Panc1 (cell line): ENCODE measurements at regions not wholly inside any gene's neighbourhood (a gene's known extent, or its start where the extent isn't known, plus 50 kb on each side); places are given as distances from the start of the nearest gene placed in this dataset.
"Not testable (repeated sequence)": the region's sequence is repeated elsewhere in the genome, so short reads cannot be mapped to it uniquely, and the experiment has no call there.

Source experiments
- ATAC-seq: fragments of 200-7000 bp; cut with Tn5 transposase; 2 replicates; pipeline ENCODE4 v1.9.1; 2020; ENCODE audit warnings: mild to moderate bottlenecking, moderate library complexity
- BruUV-seq: library from RNA; stranded (reverse); fragments of 400-500 nt; replicated peaks from 2 replicates; lab custom pipeline; 2021; lab: Mats Ljungman, UMichigan
- CTCF ChIA-PET: fragments of 300-600 bp; sonication (Branson Sonifier 250); formaldehyde crosslinking; loops from one replicate; lab custom pipeline; 2022; ENCODE audit warnings: antibody characterized with exemption; lab: Charles Lee
- POLR2A ChIA-PET: fragments of 300-600 bp; sonication (Branson Sonifier 250); formaldehyde crosslinking; loops from one replicate; lab custom pipeline; 2022; ENCODE audit warnings: antibody characterized with exemption; lab: Charles Lee
- DNase-seq: peaks from one replicate; pipeline ENCODE4 v3.0.0-alpha.2; 2010; ENCODE audit warnings: low read depth, low spot score
- H3K27ac ChIP-seq: 2 replicates; pipeline ENCODE4 v1.5.1; 2011; ENCODE audit warnings: mild to moderate bottlenecking, low read length, inconsistent platforms
- H3K27me3 ChIP-seq: fragments of 200-500 bp; sonication (Bioruptor generic); 2 replicates; pipeline ENCODE4 v1.6.0; 2014; ENCODE audit warnings: low read length, inconsistent platforms; ENCODE audit not compliant: control insufficient read depth, insufficient read depth
- H3K36me3 ChIP-seq: fragments of 200-500 bp; sonication (Bioruptor generic); 2 replicates; pipeline ENCODE4 v1.5.1; 2014; ENCODE audit warnings: inconsistent platforms, mild to moderate bottlenecking, low read length, moderate library complexity; ENCODE audit not compliant: control insufficient read depth, insufficient read depth
- H3K4me1 ChIP-seq: 2 replicates; pipeline ENCODE4 v1.5.1; 2011; ENCODE audit warnings: inconsistent platforms, mild to moderate bottlenecking, low read length, moderate library complexity; ENCODE audit not compliant: control insufficient read depth, insufficient read depth
- H3K4me3 ChIP-seq, 2 experiments: 2 replicates each; pipeline ENCODE4 v1.5.1; 2011 to 2012; ENCODE audit warnings: low read depth in 2 of 2, low read length in 2 of 2, mild to moderate bottlenecking in 2 of 2, inconsistent platforms in 1 of 2, moderate library complexity in 1 of 2
- H3K9me3 ChIP-seq: fragments of 200-500 bp; sonication (Bioruptor generic); 2 replicates; pipeline ENCODE4 v1.5.1; 2014; ENCODE audit warnings: low read depth, mild to moderate bottlenecking, inconsistent platforms, low read length, moderate library complexity; ENCODE audit not compliant: control insufficient read depth, insufficient read depth
- POLR2AphosphoS5 ChIP-seq: IDR thresholded peaks from 2 replicates; pipeline ENCODE4 v1.6.1; 2012; ENCODE audit warnings: mild to moderate bottlenecking, low read depth, low read length, moderate library complexity
- SIN3A ChIP-seq: IDR thresholded peaks from 2 replicates; pipeline ENCODE4 v1.6.1; 2012; ENCODE audit warnings: low read depth, mild to moderate bottlenecking, low read length, moderate library complexity, borderline replicate concordance; ENCODE audit not compliant: insufficient read depth
- TCF7L2 ChIP-seq: IDR thresholded peaks from 2 replicates; pipeline ENCODE4 v1.6.1; 2011; ENCODE audit warnings: mild to moderate bottlenecking, low read depth, low read length, inconsistent platforms
- in situ Hi-C: cut with HindIII; loops from 2 replicates; pipeline ENCODE4 v1.10.0; 2016; ENCODE audit warnings: low sequenced_read_pairs, low pct_unique_long_range_greater_than_20kb
- intact Hi-C: fragments of 100-400 bp; cut with micrococcal nuclease; formaldehyde crosslinking; loops from one replicate; pipeline ENCODE4 v1.10.0; 2022; ENCODE audit not compliant: unreplicated experiment
- TF ChIP-seq, protein P1 (sequence below): fragments of 450-650 bp; IDR thresholded peaks from 2 replicates; pipeline ENCODE4 v1.5.1; 2017; ENCODE audit warnings: mild to moderate bottlenecking
- TF ChIP-seq, protein P2 (sequence below), 2 experiments: IDR thresholded peaks; 2 replicates each; pipeline ENCODE4 v1.6.1; 2011 to 2012; ENCODE audit warnings: low read depth in 2 of 2, control low read depth in 1 of 2, low read length in 1 of 2, mild to moderate bottlenecking in 1 of 2, moderate library complexity in 1 of 2; ENCODE audit not compliant: insufficient read depth in 1 of 2

DNA sequence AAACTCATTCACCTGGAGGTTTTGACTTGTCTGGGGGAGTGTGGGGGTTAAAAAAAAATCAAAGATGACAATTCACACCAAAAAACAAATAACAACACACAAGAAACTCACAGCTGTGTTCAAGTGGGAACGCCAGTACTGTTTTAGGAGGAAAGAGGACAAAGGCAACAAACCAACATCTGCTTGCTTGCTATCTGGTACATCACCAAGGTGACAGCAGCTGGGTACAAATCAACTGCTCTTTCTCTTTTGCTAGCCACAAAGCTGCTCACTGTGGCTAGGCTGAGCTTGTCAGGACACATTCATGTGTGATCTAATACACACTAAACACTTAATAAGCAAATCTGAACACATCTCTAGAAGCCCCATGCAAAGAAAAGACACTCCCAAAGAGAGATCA is 128.0 kb upstream of the RAP1B start:
- H3K9me3 ChIP-seq, result no peaks in the 10 kb centered on the region; the same call in 1 of the 2 replicates
- ATAC-seq, result no peak
- TF ChIP-seq, protein P1, sequence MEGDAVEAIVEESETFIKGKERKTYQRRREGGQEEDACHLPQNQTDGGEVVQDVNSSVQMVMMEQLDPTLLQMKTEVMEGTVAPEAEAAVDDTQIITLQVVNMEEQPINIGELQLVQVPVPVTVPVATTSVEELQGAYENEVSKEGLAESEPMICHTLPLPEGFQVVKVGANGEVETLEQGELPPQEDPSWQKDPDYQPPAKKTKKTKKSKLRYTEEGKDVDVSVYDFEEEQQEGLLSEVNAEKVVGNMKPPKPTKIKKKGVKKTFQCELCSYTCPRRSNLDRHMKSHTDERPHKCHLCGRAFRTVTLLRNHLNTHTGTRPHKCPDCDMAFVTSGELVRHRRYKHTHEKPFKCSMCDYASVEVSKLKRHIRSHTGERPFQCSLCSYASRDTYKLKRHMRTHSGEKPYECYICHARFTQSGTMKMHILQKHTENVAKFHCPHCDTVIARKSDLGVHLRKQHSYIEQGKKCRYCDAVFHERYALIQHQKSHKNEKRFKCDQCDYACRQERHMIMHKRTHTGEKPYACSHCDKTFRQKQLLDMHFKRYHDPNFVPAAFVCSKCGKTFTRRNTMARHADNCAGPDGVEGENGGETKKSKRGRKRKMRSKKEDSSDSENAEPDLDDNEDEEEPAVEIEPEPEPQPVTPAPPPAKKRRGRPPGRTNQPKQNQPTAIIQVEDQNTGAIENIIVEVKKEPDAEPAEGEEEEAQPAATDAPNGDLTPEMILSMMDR, result no peak
- TF ChIP-seq, protein P2, sequence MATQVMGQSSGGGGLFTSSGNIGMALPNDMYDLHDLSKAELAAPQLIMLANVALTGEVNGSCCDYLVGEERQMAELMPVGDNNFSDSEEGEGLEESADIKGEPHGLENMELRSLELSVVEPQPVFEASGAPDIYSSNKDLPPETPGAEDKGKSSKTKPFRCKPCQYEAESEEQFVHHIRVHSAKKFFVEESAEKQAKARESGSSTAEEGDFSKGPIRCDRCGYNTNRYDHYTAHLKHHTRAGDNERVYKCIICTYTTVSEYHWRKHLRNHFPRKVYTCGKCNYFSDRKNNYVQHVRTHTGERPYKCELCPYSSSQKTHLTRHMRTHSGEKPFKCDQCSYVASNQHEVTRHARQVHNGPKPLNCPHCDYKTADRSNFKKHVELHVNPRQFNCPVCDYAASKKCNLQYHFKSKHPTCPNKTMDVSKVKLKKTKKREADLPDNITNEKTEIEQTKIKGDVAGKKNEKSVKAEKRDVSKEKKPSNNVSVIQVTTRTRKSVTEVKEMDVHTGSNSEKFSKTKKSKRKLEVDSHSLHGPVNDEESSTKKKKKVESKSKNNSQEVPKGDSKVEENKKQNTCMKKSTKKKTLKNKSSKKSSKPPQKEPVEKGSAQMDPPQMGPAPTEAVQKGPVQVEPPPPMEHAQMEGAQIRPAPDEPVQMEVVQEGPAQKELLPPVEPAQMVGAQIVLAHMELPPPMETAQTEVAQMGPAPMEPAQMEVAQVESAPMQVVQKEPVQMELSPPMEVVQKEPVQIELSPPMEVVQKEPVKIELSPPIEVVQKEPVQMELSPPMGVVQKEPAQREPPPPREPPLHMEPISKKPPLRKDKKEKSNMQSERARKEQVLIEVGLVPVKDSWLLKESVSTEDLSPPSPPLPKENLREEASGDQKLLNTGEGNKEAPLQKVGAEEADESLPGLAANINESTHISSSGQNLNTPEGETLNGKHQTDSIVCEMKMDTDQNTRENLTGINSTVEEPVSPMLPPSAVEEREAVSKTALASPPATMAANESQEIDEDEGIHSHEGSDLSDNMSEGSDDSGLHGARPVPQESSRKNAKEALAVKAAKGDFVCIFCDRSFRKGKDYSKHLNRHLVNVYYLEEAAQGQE (IDR thresholded peaks at IDR 0.05; ENCODE audit: insufficient read depth in 1 of 2, low read depth in 2 of 2, low read length in 1 of 2), result no peak
- no peak for TF ChIP-seq SIN3A
- TF ChIP-seq POLR2AphosphoS5, result no peak
- no peak for TF ChIP-seq TCF7L2
- ChIA-PET POLR2A (interaction anchor here (0.5 kb wide), 1 partner anchor 146 kb away, joined by 3 read pairs; no protein-coding TSS in a partner anchor), CTCF (no interaction called here)
- peaks cover 12% of the 10 kb centered on the region for H3K4me1 ChIP-seq
- H3K36me3 ChIP-seq, result no peaks in the 10 kb centered on the region
- no peak for DNase-seq
- no peaks in the 10 kb centered on the region for H3K27me3 ChIP-seq
- in situ Hi-C loops (no loop called here), intact Hi-C loops (no loop called here)
- BruUV-seq, result no TSS peak
- no peak overlapping the region for H3K4me3 ChIP-seq
- H3K27ac ChIP-seq, result peak overlapping the region; percentile 77

DNA sequence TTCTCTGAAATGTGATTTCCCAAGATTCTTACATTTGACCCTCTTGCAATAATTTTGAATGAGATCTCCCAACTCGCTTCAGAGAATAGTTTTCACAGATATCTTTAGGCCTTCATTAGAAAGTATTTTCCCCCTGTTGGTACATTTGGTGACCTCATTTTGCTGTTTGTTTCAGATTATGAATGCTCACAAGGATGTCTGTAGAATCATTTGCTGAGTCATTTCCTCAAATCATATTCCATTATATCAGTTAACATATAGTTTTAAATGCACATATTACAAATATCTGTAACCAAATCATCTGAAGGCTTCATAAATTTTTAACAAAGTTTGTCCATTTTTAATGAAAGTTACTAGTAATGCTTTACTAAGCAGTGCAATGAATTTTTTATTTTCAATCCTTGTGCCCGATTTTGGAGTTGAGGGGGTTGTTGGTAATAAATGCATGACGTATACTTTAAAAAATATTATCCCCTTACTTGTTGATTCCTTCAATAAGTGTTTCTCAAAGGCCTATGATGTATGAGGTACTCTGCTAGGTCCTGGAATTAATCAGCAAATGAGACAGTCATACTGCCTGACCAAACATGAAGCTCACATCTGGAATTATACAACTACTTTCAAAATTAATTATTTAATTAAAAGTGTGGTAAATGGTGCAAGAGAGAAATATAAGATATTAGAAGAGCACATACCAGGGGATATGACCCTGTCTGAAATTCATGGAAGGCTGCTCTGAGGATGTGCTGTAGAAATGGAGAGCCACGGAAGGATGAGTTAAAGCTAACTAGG is 126.9 kb upstream of the RAP1B start:
- in situ Hi-C loops (no loop called here), intact Hi-C loops (no loop called here)
- no peak overlapping the region for H3K4me3 ChIP-seq
- peaks cover 12% of the 10 kb centered on the region for H3K4me1 ChIP-seq
- ChIA-PET CTCF (no interaction called here), POLR2A (no interaction called here)
- ATAC-seq, result no peak
- DNase-seq, result no peak
- TF ChIP-seq TCF7L2, result no peak
- TF ChIP-seq, protein P2 (IDR thresholded peaks at IDR 0.05; ENCODE audit: insufficient read depth in 1 of 2, low read depth in 2 of 2, low read length in 1 of 2), result no peak
- TF ChIP-seq POLR2AphosphoS5, result no peak
- TF ChIP-seq, protein P1, result no peak
- H3K36me3 ChIP-seq, result no peaks in the 10 kb centered on the region
- peak overlapping the region; percentile 77; the same call in 1 of the 2 replicates for H3K27ac ChIP-seq
- H3K9me3 ChIP-seq, result no peaks in the 10 kb centered on the region; the same call in 1 of the 2 replicates
- no peaks in the 10 kb centered on the region for H3K27me3 ChIP-seq
- BruUV-seq, result no TSS peak

DNA sequence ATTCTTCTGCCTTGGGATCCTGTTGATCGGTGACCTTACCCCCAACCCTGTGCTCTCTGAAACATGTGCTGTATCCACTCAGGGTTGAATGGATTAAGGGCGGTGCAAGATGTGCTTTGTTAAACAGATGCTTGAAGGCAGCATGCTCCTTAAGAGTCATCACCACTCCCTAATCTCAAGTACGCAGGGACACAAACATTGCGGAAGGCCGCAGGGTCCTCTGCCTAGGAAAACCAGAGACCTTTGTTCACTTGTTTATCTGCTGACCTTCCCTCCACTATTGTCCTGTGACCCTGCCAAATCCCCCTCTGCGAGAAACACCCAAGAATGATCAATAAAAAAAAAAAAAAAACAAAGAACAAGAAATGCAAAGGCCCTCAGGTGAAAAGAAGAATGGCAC is 126.1 kb upstream of the RAP1B start:
- DNase-seq, BruUV-seq, H3K4me1 ChIP-seq, H3K9me3 ChIP-seq, H3K27me3 ChIP-seq, H3K36me3 ChIP-seq, ATAC-seq, H3K4me3 ChIP-seq, in situ Hi-C loops, CTCF ChIA-PET, intact Hi-C loops, H3K27ac ChIP-seq, POLR2A ChIA-PET: not testable (repeated sequence)
